ENCODE measurements at regions not wholly inside any gene's neighbourhood (a gene's known extent, or its start where the extent isn't known, plus 50 kb on each side); places are given as distances from the start of the nearest gene placed in this dataset.

DNA sequence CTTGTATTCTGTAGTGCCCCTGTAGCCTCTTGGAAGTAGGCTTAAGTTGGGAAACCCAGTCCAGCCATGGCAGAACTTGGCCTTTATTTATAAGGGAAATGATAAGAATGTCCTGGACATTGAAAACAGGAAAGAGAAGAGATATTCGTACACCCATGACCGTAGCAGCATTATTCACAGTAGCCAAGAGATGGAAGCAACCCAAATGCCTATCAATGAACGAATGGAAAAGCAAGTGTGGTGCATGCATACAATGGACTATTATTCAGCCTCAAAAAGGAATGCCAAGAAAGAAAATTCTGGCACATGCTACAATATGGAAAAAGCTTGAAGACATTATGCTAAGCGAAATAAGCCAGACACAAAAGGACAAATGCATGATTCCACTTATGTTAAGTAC, 315.3 kb downstream of the CXCL12 start:
- H3K4me3 ChIP-seq (ENCODE audit: control insufficient read depth in 1 of 2, extremely low read depth in 1 of 2, low read length in 1 of 2): no peak overlapping the region
- H3K27ac ChIP-seq (ENCODE audit: low read length): no peak overlapping the region
- no peaks in the 10 kb centered on the region for H3K4me1 Mint-ChIP-seq
- no peaks in the 10 kb centered on the region for H3K27me3 ChIP-seq (replicated peaks in 1 of 2; ENCODE audit: control insufficient read depth in 2 of 2, extremely low read depth in 1 of 2, insufficient read depth in 2 of 2, low read length in 1 of 2)
- no peaks in the 10 kb centered on the region for H3K9me3 Mint-ChIP-seq
- ChIA-PET CTCF (no interaction called here), POLR2A (no interaction called here)
- H3K36me3 ChIP-seq (ENCODE audit: control insufficient read depth in 2 of 2, extremely low read depth in 1 of 2, insufficient read depth in 1 of 2, low read length in 1 of 2): no peaks in the 10 kb centered on the region
- no peaks in the 10 kb centered on the region for H3K36me3 Mint-ChIP-seq
- H3K9me3 ChIP-seq: no peaks in the 10 kb centered on the region
- H3K4me1 ChIP-seq (ENCODE audit: control insufficient read depth in 1 of 2, extremely low read depth in 1 of 2, insufficient read depth in 2 of 2, low read length in 2 of 2): no peaks in the 10 kb centered on the region
- no peak for ATAC-seq (replicated peaks in 1 of 4)
- no peak overlapping the region for H3K27ac Mint-ChIP-seq
- peaks cover 0 to 6% of the 10 kb centered on the region in 2 donors for H3K27me3 Mint-ChIP-seq
- H3K4me3 Mint-ChIP-seq: no peak overlapping the region
- no peak for DNase-seq
- 84% methylated on average over 3 of the region's 4 CpGs for WGBS (ENCODE audit: insufficient coverage)

DNA sequence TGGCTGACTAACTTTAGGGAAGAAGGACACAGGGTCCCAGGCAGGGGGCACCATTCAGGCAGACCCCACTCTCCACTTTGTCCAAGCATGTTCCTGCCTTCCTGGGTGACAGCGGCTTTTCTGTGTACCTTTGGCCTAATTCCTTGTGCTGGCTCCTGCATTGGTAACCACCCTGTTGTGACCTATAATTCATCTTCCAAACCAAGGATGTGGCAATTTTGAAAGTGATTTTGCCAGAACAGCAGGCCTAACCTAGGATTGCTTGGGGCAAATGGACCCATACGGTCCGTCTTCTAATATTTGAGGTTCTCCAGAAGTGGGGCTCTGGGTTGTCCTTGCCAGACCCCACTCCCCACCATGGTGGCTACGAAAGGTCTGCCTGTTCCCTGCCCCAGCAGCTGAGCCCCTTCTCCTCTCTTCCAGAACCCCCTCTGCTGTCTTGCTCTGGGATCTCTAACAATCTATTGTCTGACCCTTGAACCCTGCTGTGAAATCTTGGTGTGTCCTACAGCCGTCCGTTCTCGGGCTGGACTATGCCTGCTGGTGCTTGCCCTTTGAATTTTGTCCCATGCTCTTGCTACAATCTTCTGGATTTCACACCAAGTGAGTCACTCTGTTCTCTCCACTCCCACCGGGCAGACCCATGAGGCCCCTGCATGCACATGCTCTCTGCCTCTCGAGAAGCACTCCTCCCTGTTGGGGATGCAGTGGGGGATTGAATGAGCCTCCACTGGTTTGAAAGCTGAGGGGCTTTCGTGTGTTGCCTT, 316.0 kb downstream of the CXCL12 start:
- CTCF ChIA-PET: no interaction called here
- no peaks in the 10 kb centered on the region for H3K9me3 Mint-ChIP-seq
- no peaks in the 10 kb centered on the region for H3K27me3 ChIP-seq (replicated peaks in 1 of 2; ENCODE audit: control insufficient read depth in 2 of 2, extremely low read depth in 1 of 2, insufficient read depth in 2 of 2, low read length in 1 of 2)
- no peak overlapping the region for H3K27ac ChIP-seq (ENCODE audit: low read length)
- POLR2A ChIA-PET: no interaction called here
- no peaks in the 10 kb centered on the region for H3K9me3 ChIP-seq
- no peaks in the 10 kb centered on the region for H3K36me3 ChIP-seq (ENCODE audit: control insufficient read depth in 2 of 2, extremely low read depth in 1 of 2, insufficient read depth in 1 of 2, low read length in 1 of 2)
- no peak for ATAC-seq (replicated peaks in 1 of 4)
- peaks cover 0 to 6% of the 10 kb centered on the region in 2 donors for H3K27me3 Mint-ChIP-seq
- no peak for DNase-seq
- H3K4me3 ChIP-seq (ENCODE audit: control insufficient read depth in 1 of 2, extremely low read depth in 1 of 2, low read length in 1 of 2): no peak overlapping the region
- 78% methylated on average over 5 of the region's 10 CpGs for whole genome bisulfite sequencing (ENCODE audit: insufficient coverage)
- no peaks in the 10 kb centered on the region for H3K4me1 Mint-ChIP-seq
- no peak overlapping the region for H3K4me3 Mint-ChIP-seq
- no peak overlapping the region for H3K27ac Mint-ChIP-seq
- H3K36me3 Mint-ChIP-seq: no peaks in the 10 kb centered on the region
- no peaks in the 10 kb centered on the region for H3K4me1 ChIP-seq (ENCODE audit: control insufficient read depth in 1 of 2, extremely low read depth in 1 of 2, insufficient read depth in 2 of 2, low read length in 2 of 2)

- WGBS (ENCODE audit: insufficient coverage): no CpG with 5 or more reads among the region's 2 CpGs
- Histone ChIP-seq H3K4me1 (ENCODE audit: control insufficient read depth in 1 of 2, extremely low read depth in 1 of 2, insufficient read depth in 2 of 2, low read length in 2 of 2) (no peaks in the 10 kb centered on the region), H3K9me3 (no peaks in the 10 kb centered on the region), H3K27ac (ENCODE audit: low read length) (no peak overlapping the region), H3K27me3 (replicated peaks in 1 of 2; ENCODE audit: control insufficient read depth in 2 of 2, extremely low read depth in 1 of 2, insufficient read depth in 2 of 2, low read length in 1 of 2) (peaks cover 0 to 3% of the 10 kb centered on the region in 2 experiments), H3K36me3 (ENCODE audit: control insufficient read depth in 2 of 2, extremely low read depth in 1 of 2, insufficient read depth in 1 of 2, low read length in 1 of 2) (no peaks in the 10 kb centered on the region), H3K4me3 (ENCODE audit: control insufficient read depth in 1 of 2, extremely low read depth in 1 of 2, low read length in 1 of 2) (no peak overlapping the region)
- Mint-ChIP-seq H3K4me1 (no peaks in the 10 kb centered on the region), H3K4me3 (no peak overlapping the region), H3K36me3 (no peaks in the 10 kb centered on the region), H3K27ac (no peak overlapping the region), H3K27me3 (peaks cover 0 to 5% of the 10 kb centered on the region in 2 donors), H3K9me3 (no peaks in the 10 kb centered on the region)
- ATAC-seq (replicated peaks in 1 of 4): no peak
- POLR2A ChIA-PET: no interaction called here
- DNase-seq: no peak
- CTCF ChIA-PET: no interaction called here
These were observed 317.5 kb downstream of the CXCL12 start for GRCh38 chr10:44067432-44067831.

- ChIA-PET CTCF (no interaction called here), POLR2A (no interaction called here)
- H3K9me3 Mint-ChIP-seq: no peaks in the 10 kb centered on the region
- DNase-seq: no peak
- H3K27me3 Mint-ChIP-seq: peaks cover 3 to 5% of the 10 kb centered on the region in 2 donors
- no peaks in the 10 kb centered on the region for H3K4me1 Mint-ChIP-seq
- no peak for ATAC-seq (replicated peaks in 1 of 4)
- peaks cover 0 to 3% of the 10 kb centered on the region in 2 experiments for H3K27me3 ChIP-seq (replicated peaks in 1 of 2; ENCODE audit: control insufficient read depth in 2 of 2, extremely low read depth in 1 of 2, insufficient read depth in 2 of 2, low read length in 1 of 2)
- no peak overlapping the region for H3K4me3 Mint-ChIP-seq
- no peaks in the 10 kb centered on the region for H3K4me1 ChIP-seq (ENCODE audit: control insufficient read depth in 1 of 2, extremely low read depth in 1 of 2, insufficient read depth in 2 of 2, low read length in 2 of 2)
- WGBS (ENCODE audit: insufficient coverage): 81% methylated on average over 2 of the region's 5 CpGs
- no peak overlapping the region for H3K27ac Mint-ChIP-seq
- no peak overlapping the region for H3K27ac ChIP-seq (ENCODE audit: low read length)
- no peaks in the 10 kb centered on the region for H3K9me3 ChIP-seq
- no peaks in the 10 kb centered on the region for H3K36me3 Mint-ChIP-seq
- H3K36me3 ChIP-seq (ENCODE audit: control insufficient read depth in 2 of 2, extremely low read depth in 1 of 2, insufficient read depth in 1 of 2, low read length in 1 of 2): no peaks in the 10 kb centered on the region
- no peak overlapping the region for H3K4me3 ChIP-seq (ENCODE audit: control insufficient read depth in 1 of 2, extremely low read depth in 1 of 2, low read length in 1 of 2)
These were observed 318.2 kb downstream of the CXCL12 start for GRCh38 chr10:44066527-44067255.

GRCh38 chr10:44065788-44066526, 318.9 kb downstream of the CXCL12 start:
- H3K27me3 ChIP-seq (replicated peaks in 1 of 2; ENCODE audit: control insufficient read depth in 2 of 2, extremely low read depth in 1 of 2, insufficient read depth in 2 of 2, low read length in 1 of 2): peaks cover 0 to 6% of the 10 kb centered on the region in 2 experiments
- H3K4me3 ChIP-seq (ENCODE audit: control insufficient read depth in 1 of 2, extremely low read depth in 1 of 2, low read length in 1 of 2): no peak overlapping the region
- Mint-ChIP-seq H3K9me3 (no peaks in the 10 kb centered on the region), H3K4me3 (no peak overlapping the region), H3K27ac (no peak overlapping the region), H3K36me3 (no peaks in the 10 kb centered on the region), H3K27me3 (peaks cover 5 to 6% of the 10 kb centered on the region in 2 donors), H3K4me1 (no peaks in the 10 kb centered on the region)
- H3K9me3 ChIP-seq: no peaks in the 10 kb centered on the region
- ATAC-seq (replicated peaks in 1 of 4): no peak
- CTCF ChIA-PET: no interaction called here
- H3K27ac ChIP-seq (ENCODE audit: low read length): no peak overlapping the region
- 80% methylated on average over 5 of the region's 9 CpGs for WGBS (ENCODE audit: insufficient coverage)
- DNase-seq: no peak
- POLR2A ChIA-PET: no interaction called here
- H3K4me1 ChIP-seq (ENCODE audit: control insufficient read depth in 1 of 2, extremely low read depth in 1 of 2, insufficient read depth in 2 of 2, low read length in 2 of 2): no peaks in the 10 kb centered on the region
- no peaks in the 10 kb centered on the region for H3K36me3 ChIP-seq (ENCODE audit: control insufficient read depth in 2 of 2, extremely low read depth in 1 of 2, insufficient read depth in 1 of 2, low read length in 1 of 2)

GRCh38 chr10:44064987-44065787, 319.7 kb downstream of the CXCL12 start:
- no peaks in the 10 kb centered on the region for H3K9me3 ChIP-seq
- no peak overlapping the region for H3K4me3 ChIP-seq (ENCODE audit: control insufficient read depth in 1 of 2, extremely low read depth in 1 of 2, low read length in 1 of 2)
- H3K27me3 ChIP-seq (replicated peaks in 1 of 2; ENCODE audit: control insufficient read depth in 2 of 2, extremely low read depth in 1 of 2, insufficient read depth in 2 of 2, low read length in 1 of 2): peaks cover 0 to 6% of the 10 kb centered on the region in 2 experiments
- H3K27ac ChIP-seq (ENCODE audit: low read length): no peak overlapping the region
- ChIA-PET POLR2A (no interaction called here), CTCF (no interaction called here)
- ATAC-seq (replicated peaks in 1 of 4) (peak in 1 of 4 experiments; percentile 13), DNase-seq (no peak)
- peaks cover 5 to 8% of the 10 kb centered on the region in 2 donors for H3K27me3 Mint-ChIP-seq
- H3K36me3 ChIP-seq (ENCODE audit: control insufficient read depth in 2 of 2, extremely low read depth in 1 of 2, insufficient read depth in 1 of 2, low read length in 1 of 2): no peaks in the 10 kb centered on the region
- H3K36me3 Mint-ChIP-seq: no peaks in the 10 kb centered on the region
- no peak overlapping the region for H3K27ac Mint-ChIP-seq
- H3K4me3 Mint-ChIP-seq: no peak overlapping the region
- no peaks in the 10 kb centered on the region for H3K4me1 Mint-ChIP-seq
- 61% methylated on average over 5 of the region's 7 CpGs for WGBS (ENCODE audit: insufficient coverage)
- H3K4me1 ChIP-seq (ENCODE audit: control insufficient read depth in 1 of 2, extremely low read depth in 1 of 2, insufficient read depth in 2 of 2, low read length in 2 of 2): no peaks in the 10 kb centered on the region
- no peaks in the 10 kb centered on the region for H3K9me3 Mint-ChIP-seq
